ENCODE measurements at regions not wholly inside any gene's neighbourhood (a gene's known extent, or its start where the extent isn't known, plus 50 kb on each side); places are given as distances from the start of the nearest gene placed in this dataset.

DNA sequence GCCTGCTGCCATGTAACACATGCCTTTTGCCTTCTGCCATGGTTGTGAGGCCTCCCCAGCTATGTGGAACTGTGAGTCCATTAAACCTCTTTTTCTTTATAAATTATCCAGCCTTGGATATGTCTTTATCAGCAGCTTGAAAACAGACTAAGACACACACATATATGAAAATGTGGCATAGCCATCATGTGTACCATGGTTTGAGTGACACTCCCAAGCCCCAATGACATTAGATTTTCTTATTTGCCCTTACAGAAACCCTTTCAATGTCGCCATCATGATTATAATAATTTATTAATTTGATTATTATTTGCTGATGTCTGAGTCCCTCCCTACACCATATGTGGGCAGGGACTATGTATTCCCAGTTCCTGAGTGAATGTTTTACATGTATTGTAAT, 63.5 kb upstream of the FGGY start:
- Histone ChIP-seq H3K4me2 (ENCODE audit: insufficient read depth, low read length) (no peak overlapping the region), H4K20me1 (ENCODE audit: insufficient read depth, low read length) (no peaks in the 10 kb centered on the region), H3K4me1 (ENCODE audit: insufficient read depth, low read length) (peaks cover 5% of the 10 kb centered on the region), H3K4me3 (ENCODE audit: insufficient read depth, low read length) (no peak overlapping the region), H3K9me3 (ENCODE audit: low read depth, low read length) (no peaks in the 10 kb centered on the region), H3K79me2 (ENCODE audit: insufficient read depth, low read length) (no peaks in the 10 kb centered on the region), H3K27ac (ENCODE audit: low read depth, low read length) (no peak overlapping the region), H3K36me3 (ENCODE audit: insufficient read depth, low read length) (no peaks in the 10 kb centered on the region), H3K27me3 (ENCODE audit: insufficient read depth, low read length) (no peaks in the 10 kb centered on the region), H2AFZ (ENCODE audit: low read length) (no peak overlapping the region)
- DNase-seq (ENCODE audit: insufficient read length, low spot score, missing footprints), result no peak
- TF ChIP-seq, protein P1, sequence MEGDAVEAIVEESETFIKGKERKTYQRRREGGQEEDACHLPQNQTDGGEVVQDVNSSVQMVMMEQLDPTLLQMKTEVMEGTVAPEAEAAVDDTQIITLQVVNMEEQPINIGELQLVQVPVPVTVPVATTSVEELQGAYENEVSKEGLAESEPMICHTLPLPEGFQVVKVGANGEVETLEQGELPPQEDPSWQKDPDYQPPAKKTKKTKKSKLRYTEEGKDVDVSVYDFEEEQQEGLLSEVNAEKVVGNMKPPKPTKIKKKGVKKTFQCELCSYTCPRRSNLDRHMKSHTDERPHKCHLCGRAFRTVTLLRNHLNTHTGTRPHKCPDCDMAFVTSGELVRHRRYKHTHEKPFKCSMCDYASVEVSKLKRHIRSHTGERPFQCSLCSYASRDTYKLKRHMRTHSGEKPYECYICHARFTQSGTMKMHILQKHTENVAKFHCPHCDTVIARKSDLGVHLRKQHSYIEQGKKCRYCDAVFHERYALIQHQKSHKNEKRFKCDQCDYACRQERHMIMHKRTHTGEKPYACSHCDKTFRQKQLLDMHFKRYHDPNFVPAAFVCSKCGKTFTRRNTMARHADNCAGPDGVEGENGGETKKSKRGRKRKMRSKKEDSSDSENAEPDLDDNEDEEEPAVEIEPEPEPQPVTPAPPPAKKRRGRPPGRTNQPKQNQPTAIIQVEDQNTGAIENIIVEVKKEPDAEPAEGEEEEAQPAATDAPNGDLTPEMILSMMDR (IDR thresholded peaks at IDR 0.05; ENCODE audit: extremely low read depth, low read depth, low read length), result no peak

DNA sequence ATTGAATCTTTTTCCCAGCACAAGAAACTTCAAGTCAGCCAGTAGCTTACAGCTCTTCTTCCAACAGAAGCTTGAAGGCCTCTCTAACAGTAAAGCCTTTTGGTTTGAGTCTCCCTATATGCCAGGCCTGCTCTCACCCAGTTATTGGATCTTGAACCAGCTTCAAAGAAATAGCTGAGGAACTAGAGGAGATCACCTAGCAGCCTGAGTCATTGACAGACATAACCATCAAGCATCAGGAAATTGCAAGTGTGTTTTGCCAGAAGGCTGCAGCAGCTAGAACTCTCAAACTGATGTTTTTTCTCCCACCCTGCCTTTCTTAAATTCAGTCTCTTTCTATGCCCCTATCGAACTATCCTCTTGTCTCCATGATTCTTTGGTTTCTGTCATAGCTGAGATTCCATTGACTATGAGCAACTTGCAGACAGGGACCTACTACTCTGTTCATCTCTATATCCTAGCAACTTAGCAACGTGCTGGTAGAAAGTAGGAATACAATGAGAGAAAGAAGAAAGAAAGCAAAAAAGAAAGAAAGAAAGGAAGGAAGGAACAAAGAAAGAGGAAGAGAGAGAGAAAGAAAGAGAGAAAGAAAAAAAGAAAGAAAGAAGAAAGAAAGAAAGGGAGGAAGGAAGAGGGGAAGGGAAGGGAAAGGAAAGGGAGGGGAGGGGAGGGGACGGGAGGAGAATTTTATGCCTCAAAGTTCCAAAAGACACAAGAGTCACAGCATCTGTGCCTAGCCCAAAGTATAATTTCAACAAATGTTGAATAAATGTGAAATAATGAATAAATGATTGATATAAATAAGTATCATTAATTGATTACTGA, 60.0 kb upstream of the FGGY start:
- Histone ChIP-seq H3K27ac (ENCODE audit: low read depth, low read length) (no peak overlapping the region), H2AFZ (ENCODE audit: low read length) (no peak overlapping the region), H3K9me3 (ENCODE audit: low read depth, low read length) (no peaks in the 10 kb centered on the region), H3K79me2 (ENCODE audit: insufficient read depth, low read length) (no peaks in the 10 kb centered on the region), H3K36me3 (ENCODE audit: insufficient read depth, low read length) (no peaks in the 10 kb centered on the region), H4K20me1 (ENCODE audit: insufficient read depth, low read length) (no peaks in the 10 kb centered on the region), H3K27me3 (ENCODE audit: insufficient read depth, low read length) (no peaks in the 10 kb centered on the region), H3K4me3 (ENCODE audit: insufficient read depth, low read length) (no peak overlapping the region), H3K4me1 (ENCODE audit: insufficient read depth, low read length) (no peaks in the 10 kb centered on the region), H3K4me2 (ENCODE audit: insufficient read depth, low read length) (no peak overlapping the region)
- TF ChIP-seq, protein P1 (IDR thresholded peaks at IDR 0.05; ENCODE audit: extremely low read depth, low read depth, low read length), result no peak
- no peak for DNase-seq (ENCODE audit: insufficient read length, low spot score, missing footprints)

DNA sequence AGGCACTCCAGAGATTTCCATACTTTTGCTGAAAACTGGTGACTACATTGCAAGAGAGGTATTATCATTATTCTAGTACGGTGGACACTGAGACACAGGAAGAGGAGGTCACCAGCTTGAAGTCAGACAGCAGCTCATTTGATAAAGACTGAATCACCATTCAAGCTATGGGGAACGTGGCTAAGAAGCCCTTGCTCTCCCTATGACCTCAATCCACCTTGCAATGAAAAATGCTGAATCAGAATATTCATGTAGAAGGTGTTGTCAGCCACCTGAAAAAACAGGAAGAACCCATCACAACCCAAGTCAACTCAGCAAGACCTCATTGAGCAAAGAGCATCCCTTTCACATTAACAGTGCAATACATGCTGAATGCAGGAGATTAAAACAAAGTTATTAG, 59.0 kb upstream of the FGGY start:
- no peaks in the 10 kb centered on the region for H3K9me3 ChIP-seq (ENCODE audit: low read depth, low read length)
- H3K27me3 ChIP-seq (ENCODE audit: insufficient read depth, low read length), result no peaks in the 10 kb centered on the region
- no peak overlapping the region for H3K4me2 ChIP-seq (ENCODE audit: insufficient read depth, low read length)
- H3K79me2 ChIP-seq (ENCODE audit: insufficient read depth, low read length), result no peaks in the 10 kb centered on the region
- TF ChIP-seq, protein P1 (IDR thresholded peaks at IDR 0.05; ENCODE audit: extremely low read depth, low read depth, low read length), result no peak
- no peak for DNase-seq (ENCODE audit: insufficient read length, low spot score, missing footprints)
- no peak overlapping the region for H3K4me3 ChIP-seq (ENCODE audit: insufficient read depth, low read length)
- H3K36me3 ChIP-seq (ENCODE audit: insufficient read depth, low read length), result no peaks in the 10 kb centered on the region
- H3K4me1 ChIP-seq (ENCODE audit: insufficient read depth, low read length), result no peaks in the 10 kb centered on the region
- H3K27ac ChIP-seq (ENCODE audit: low read depth, low read length), result no peak overlapping the region
- H4K20me1 ChIP-seq (ENCODE audit: insufficient read depth, low read length), result no peaks in the 10 kb centered on the region
- no peak overlapping the region for H2AFZ ChIP-seq (ENCODE audit: low read length)

DNA sequence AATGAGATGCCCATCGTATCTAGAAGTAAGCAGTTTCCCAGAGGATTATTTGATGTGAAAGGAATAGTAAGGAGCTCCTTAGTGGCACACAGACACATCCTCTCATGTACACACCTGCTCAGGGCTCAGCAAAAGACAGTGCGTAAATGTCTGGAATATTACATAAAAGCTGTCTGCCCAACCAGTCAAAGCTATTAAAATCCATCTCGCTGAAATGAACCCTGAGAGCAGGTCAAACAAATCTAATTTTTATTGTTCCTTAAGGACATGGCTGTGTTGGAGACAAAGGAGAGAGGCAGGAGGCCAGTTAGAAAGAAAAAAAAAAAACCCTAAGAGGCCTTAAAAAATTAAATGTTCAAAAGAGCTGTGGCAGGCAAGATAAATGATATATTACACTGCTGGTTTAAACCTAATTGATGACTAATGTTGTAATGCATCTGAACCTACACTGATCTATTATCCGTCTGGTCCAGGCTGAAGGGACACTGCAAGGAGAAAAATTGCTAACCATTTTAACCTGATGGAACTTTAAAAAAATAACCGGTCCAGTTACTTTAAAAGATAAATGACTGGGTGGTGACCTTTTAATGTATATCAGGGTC, 58.5 kb upstream of the FGGY start:
- H2AFZ ChIP-seq (ENCODE audit: low read length), result no peak overlapping the region
- H4K20me1 ChIP-seq (ENCODE audit: insufficient read depth, low read length), result no peaks in the 10 kb centered on the region
- H3K4me2 ChIP-seq (ENCODE audit: insufficient read depth, low read length), result no peak overlapping the region
- no peaks in the 10 kb centered on the region for H3K9me3 ChIP-seq (ENCODE audit: low read depth, low read length)
- no peaks in the 10 kb centered on the region for H3K27me3 ChIP-seq (ENCODE audit: insufficient read depth, low read length)
- no peak overlapping the region for H3K27ac ChIP-seq (ENCODE audit: low read depth, low read length)
- no peaks in the 10 kb centered on the region for H3K36me3 ChIP-seq (ENCODE audit: insufficient read depth, low read length)
- TF ChIP-seq, protein P1 (IDR thresholded peaks at IDR 0.05; ENCODE audit: extremely low read depth, low read depth, low read length), result no peak
- H3K4me3 ChIP-seq (ENCODE audit: insufficient read depth, low read length), result no peak overlapping the region
- H3K4me1 ChIP-seq (ENCODE audit: insufficient read depth, low read length), result no peaks in the 10 kb centered on the region
- H3K79me2 ChIP-seq (ENCODE audit: insufficient read depth, low read length), result no peaks in the 10 kb centered on the region
- DNase-seq (ENCODE audit: insufficient read length, low spot score, missing footprints), result no peak

Measured in osteoblast (primary cell).